ENCODE measurements at regions not wholly inside any gene's neighbourhood (a gene's known extent, or its start where the extent isn't known, plus 50 kb on each side); places are given as distances from the start of the nearest gene placed in this dataset.

GRCh38 chrX:16357902-16358301 is 190.6 kb downstream of the MAGEB17 start:
- TF ChIP-seq CREM (IDR thresholded peaks at IDR 0.05; ENCODE audit: low read depth) (no peak), CREB3 (tag; conservative IDR thresholded peaks at IDR 0.05; ENCODE audit: low read depth) (no peak), CEBPB (tag; IDR thresholded peaks at IDR 0.05) (no peak)
